ENCODE measurements at regions not wholly inside any gene's neighbourhood (a gene's known extent, or its start where the extent isn't known, plus 50 kb on each side); places are given as distances from the start of the nearest gene placed in this dataset.

DNA sequence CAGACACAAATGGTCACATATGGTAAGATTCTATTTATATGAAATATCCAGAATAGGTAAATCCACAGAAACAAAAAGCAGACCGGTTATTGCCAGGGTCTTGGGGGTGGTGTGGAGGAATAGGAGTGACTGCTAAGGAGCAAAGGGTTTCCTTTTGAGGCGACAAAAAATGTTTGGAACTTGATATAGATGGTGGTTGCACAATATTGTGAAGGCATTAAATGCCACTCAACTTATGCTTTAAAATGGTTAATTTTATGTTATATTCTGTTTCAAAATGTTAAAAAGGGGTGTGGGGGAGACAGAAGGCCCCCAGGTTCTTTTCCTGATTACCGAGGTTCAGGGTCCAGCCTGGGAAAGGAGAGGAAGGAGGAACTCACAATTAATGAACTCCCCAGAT, 304.4 kb downstream of the RRAGC start:
- H3K4me3 ChIP-seq (ENCODE audit: low read depth, low read length): no peak overlapping the region
- TF ChIP-seq, protein P1, sequence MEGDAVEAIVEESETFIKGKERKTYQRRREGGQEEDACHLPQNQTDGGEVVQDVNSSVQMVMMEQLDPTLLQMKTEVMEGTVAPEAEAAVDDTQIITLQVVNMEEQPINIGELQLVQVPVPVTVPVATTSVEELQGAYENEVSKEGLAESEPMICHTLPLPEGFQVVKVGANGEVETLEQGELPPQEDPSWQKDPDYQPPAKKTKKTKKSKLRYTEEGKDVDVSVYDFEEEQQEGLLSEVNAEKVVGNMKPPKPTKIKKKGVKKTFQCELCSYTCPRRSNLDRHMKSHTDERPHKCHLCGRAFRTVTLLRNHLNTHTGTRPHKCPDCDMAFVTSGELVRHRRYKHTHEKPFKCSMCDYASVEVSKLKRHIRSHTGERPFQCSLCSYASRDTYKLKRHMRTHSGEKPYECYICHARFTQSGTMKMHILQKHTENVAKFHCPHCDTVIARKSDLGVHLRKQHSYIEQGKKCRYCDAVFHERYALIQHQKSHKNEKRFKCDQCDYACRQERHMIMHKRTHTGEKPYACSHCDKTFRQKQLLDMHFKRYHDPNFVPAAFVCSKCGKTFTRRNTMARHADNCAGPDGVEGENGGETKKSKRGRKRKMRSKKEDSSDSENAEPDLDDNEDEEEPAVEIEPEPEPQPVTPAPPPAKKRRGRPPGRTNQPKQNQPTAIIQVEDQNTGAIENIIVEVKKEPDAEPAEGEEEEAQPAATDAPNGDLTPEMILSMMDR (IDR thresholded peaks at IDR 0.05; ENCODE audit: low read depth, low read length): no peak
- in situ Hi-C loops (cut with HindIII; ENCODE audit: low sequenced_read_pairs): no loop called here
- no peak for DNase-seq (ENCODE audit: low read depth, low spot score)

DNA sequence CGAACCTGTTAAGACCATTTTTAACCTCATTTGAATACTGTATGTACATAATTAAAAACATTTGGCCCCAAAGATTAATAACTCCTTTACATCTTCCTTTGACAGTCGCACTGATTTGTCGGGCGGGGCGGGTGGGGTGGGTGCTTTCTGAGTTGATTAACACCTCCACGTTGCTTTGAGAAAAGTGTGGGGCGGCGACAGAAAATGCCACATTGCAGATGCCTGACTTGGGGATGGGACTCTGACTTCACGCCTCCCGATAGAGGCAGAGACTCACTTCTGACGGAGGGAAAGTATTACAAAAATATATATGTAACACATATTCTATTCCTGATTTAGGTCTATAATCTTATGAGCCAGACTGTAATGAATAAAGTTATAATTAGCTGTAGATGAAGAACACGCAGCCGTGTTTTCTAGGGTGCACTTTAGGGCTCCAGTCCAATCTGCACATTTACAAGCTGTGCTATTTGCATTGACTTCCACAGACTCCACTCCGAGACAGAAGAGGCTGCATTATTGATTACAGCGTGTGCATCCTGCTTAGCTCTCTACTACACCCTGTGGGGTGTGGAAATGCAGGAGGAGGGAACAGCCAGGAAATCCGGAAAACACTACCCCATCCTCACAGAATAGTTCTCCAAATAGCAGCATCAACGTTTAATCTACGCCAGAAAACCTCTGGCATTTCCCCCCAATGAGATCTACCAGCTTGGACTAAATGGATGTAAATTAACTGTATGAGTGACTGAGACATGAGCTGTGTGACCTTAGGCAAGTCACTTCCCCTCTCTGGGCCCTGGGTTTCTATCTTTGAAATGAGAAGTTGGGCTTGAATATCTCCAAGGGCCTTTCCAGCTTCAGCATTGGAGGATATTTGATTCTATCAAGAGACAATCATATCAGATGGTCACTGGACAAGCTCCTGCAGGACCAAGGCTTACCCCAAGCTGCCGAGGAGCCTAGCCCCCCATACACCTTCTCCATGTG, 308.0 kb downstream of the RRAGC start:
- in situ Hi-C loops (cut with HindIII; ENCODE audit: low sequenced_read_pairs): no loop called here
- TF ChIP-seq, protein P1 (IDR thresholded peaks at IDR 0.05; ENCODE audit: low read depth, low read length): no peak
- no peak overlapping the region for H3K4me3 ChIP-seq (ENCODE audit: low read depth, low read length)
- no peak for DNase-seq (ENCODE audit: low read depth, low spot score)

DNA sequence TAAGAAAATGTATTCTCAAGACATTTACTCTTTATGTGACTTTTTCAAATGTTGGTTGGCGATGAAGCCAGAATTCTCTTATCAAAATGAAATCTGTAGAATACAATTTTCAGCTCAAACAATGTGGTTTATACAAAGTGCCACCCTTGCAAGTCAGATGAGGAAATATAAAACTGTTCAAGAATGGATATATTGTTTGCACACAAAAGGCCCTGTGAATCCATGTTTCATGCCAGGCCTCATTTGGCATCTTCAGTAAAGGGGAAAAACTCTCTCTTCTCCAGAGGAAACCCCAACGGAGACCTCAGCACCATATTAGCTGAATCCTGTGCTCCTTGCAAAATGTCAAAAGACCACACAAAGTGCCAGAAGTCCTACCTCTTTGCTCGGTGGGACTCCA, 310.4 kb downstream of the RRAGC start:
- DNase-seq (ENCODE audit: low read depth, low spot score): no peak
- in situ Hi-C loops (cut with HindIII; ENCODE audit: low sequenced_read_pairs): no loop called here
- TF ChIP-seq, protein P1 (IDR thresholded peaks at IDR 0.05; ENCODE audit: low read depth, low read length): no peak
- H3K4me3 ChIP-seq (ENCODE audit: low read depth, low read length): no peak overlapping the region

DNA sequence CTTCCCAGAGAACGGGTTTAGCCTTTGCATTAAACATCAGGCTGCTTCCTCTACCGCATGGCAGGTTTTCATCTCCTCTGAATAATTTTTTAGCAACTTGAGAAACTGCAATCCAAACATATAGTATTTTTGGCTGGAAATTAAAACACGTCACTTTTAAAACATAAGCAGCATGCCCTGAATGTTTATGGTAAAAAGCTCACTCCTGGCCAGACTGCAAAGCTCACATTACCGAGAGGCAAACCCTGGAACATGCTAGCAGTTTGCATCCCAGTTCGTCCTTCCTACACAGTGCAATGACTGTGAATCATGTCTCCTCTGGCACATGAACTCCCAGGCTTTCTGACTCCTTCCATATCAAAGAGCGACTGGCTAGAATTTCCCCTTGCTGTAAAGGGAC, 312.3 kb downstream of the RRAGC start:
- in situ Hi-C loops (cut with HindIII; ENCODE audit: low sequenced_read_pairs): no loop called here
- TF ChIP-seq, protein P1 (IDR thresholded peaks at IDR 0.05; ENCODE audit: low read depth, low read length): no peak
- DNase-seq (ENCODE audit: low read depth, low spot score): no peak
- H3K4me3 ChIP-seq (ENCODE audit: low read depth, low read length): no peak overlapping the region

DNA sequence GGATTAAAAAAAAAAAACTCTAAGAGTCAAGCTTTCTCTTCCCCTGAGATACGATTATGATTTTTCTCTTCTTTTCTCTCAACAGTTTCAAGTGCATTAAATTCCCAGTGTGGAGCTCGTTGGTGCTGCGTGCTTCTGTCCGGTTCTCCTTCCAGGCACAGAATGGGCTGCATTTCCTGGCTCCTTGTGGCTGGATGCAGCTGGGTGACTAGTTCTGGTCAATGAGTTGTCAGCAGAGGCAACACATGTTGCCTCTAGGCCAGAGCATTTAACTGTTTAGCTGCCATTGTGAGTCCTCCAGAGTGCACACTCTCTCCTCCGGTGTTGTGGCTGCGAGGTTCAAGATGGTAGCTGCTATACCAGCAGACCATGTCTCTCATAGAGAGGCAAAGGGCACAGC, 312.9 kb downstream of the RRAGC start:
- H3K4me3 ChIP-seq (ENCODE audit: low read depth, low read length): no peak overlapping the region
- no peak for DNase-seq (ENCODE audit: low read depth, low spot score)
- TF ChIP-seq, protein P1 (IDR thresholded peaks at IDR 0.05; ENCODE audit: low read depth, low read length): no peak
- in situ Hi-C loops (cut with HindIII; ENCODE audit: low sequenced_read_pairs): no loop called here

DNA sequence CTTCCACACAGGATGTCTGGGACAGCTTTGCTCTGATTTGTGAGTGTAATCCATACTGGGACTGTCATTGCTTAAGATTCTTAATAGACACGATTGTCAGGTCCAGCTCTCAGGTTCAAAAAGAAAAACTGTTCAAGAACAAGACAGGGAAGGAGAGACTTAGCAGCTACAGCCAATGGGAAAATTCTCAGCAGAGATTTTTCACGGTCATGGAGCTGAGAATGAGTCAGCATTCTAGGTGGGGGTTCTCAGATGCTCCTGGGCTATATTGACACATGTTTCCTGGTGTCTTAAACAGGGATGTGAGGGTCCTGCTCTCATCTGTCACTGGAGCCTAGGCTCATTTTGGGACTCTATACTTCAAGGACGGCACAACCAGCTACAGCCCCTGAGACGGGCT, 318.3 kb downstream of the RRAGC start:
- TF ChIP-seq, protein P1 (IDR thresholded peaks at IDR 0.05; ENCODE audit: low read depth, low read length): no peak
- DNase-seq (ENCODE audit: low read depth, low spot score): no peak
- no peak overlapping the region for H3K4me3 ChIP-seq (ENCODE audit: low read depth, low read length)
- in situ Hi-C loops (cut with HindIII; ENCODE audit: low sequenced_read_pairs): no loop called here

All from astrocyte of the spinal cord (primary cell).